Vagina (tissue), 2 donors: ENCODE measurements at regions not wholly inside any gene's neighbourhood (a gene's known extent, or its start where the extent isn't known, plus 50 kb on each side); places are given as distances from the start of the nearest gene placed in this dataset.

Experiments used
- CTCF ChIP-seq, 3 experiments: fragments of 450-650 bp in 2 of 3; fragments of 200-600 bp in 1 of 3; sonication (generic) in 1 of 3; IDR thresholded peaks; one replicate each; pipeline ENCODE4 v1.5.1; 2017 to 2019; ENCODE audit warnings: antibody characterized with exemption in 3 of 3, mild to moderate bottlenecking in 2 of 3, moderate library complexity in 2 of 3
- POLR2A ChIP-seq, 2 donors: fragments of 450-650 bp; IDR thresholded peaks; one replicate each; pipeline ENCODE4 v1.6.1; 2017; ENCODE audit warnings: antibody characterized with exemption in 2 of 2, mild to moderate bottlenecking in 2 of 2, moderate library complexity in 2 of 2
- POLR2AphosphoS5 ChIP-seq, 2 donors: sonication (generic); formaldehyde crosslinking; IDR thresholded peaks; one replicate each; pipeline ENCODE4 v1.9.0; 2017; ENCODE audit warnings: antibody characterized with exemption in 2 of 2, mild to moderate bottlenecking in 2 of 2, low read depth in 1 of 2; ENCODE audit not compliant: insufficient read depth in 1 of 2

DNA sequence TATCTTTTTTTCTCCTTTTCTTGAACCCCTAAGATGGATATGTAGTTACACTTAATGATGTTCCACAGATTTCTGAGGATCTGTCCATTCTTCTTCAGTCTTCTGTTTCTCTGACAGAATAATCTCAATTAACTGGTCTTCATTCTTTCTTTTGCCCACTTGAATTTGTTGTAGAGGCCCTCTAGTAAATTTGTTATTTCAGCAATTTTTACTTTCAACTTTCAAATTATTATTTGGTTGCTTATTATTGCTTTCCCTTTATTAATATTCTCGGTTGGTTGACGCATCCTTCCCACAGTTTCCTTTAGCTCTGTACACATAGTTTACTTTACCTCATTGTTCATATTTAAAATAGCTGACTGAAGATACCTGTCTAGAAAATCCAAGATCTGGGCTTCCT, 1013.7 kb upstream of the CNTN5 start:
- no peak for TF ChIP-seq CTCF (IDR thresholded peaks at IDR 0.05)
- no peak for TF ChIP-seq POLR2A (IDR thresholded peaks at IDR 0.05)
- no peak for TF ChIP-seq POLR2AphosphoS5 (IDR thresholded peaks at IDR 0.05; ENCODE audit: insufficient read depth in 1 of 2, low read depth in 1 of 2)
